ENCODE measurements at regions not wholly inside any gene's neighbourhood (a gene's known extent, or its start where the extent isn't known, plus 50 kb on each side); places are given as distances from the start of the nearest gene placed in this dataset.

GRCh38 chr13:76086729-76087128, 450.6 kb downstream of the LMO7 start:
- Histone ChIP-seq H3K79me2 (ENCODE audit: control insufficient read depth in 1 of 2, insufficient read depth in 2 of 2, low read length in 2 of 2) (no peaks in the 10 kb centered on the region), H2BK120ac (replicated peaks; ENCODE audit: low read depth, low read length) (no peak overlapping the region), H3K18ac (ENCODE audit: extremely low read depth, low read length) (no peak overlapping the region), H2BK12ac (ENCODE audit: low read depth, low read length) (no peak overlapping the region), H2AK5ac (ENCODE audit: low read depth, low read length) (no peak overlapping the region), H3K4me2 (ENCODE audit: insufficient read depth in 1 of 2, low read depth in 2 of 2, low read length in 2 of 2) (no peak overlapping the region), H3K4ac (replicated peaks; ENCODE audit: insufficient read length, low read depth, low read length) (no peak overlapping the region), H3K56ac (replicated peaks; ENCODE audit: insufficient read length, low read depth, low read length) (no peak overlapping the region), H3K36me3 (ENCODE audit: control insufficient read depth in 2 of 4, insufficient read depth in 4 of 4, low read length in 3 of 4) (no peaks in the 10 kb centered on the region), H2BK20ac (ENCODE audit: low read length) (no peak overlapping the region), H3K23me2 (ENCODE audit: low read depth, low read length) (no peaks in the 10 kb centered on the region), H3K23ac (ENCODE audit: insufficient read length) (no peak overlapping the region), H4K91ac (replicated peaks; ENCODE audit: insufficient read length, low read length) (no peak overlapping the region), H3K9ac (replicated peaks in 1 of 4; ENCODE audit: extremely low read depth in 1 of 4, low read depth in 3 of 4, low read length in 3 of 4) (no peak overlapping the region), H4K20me1 (replicated peaks in 1 of 2; ENCODE audit: control insufficient read depth in 1 of 2, insufficient read depth in 2 of 2, low read length in 2 of 2) (no peaks in the 10 kb centered on the region), H4K8ac (ENCODE audit: extremely low read depth, insufficient read depth, low read length) (no peak overlapping the region), H3K4me3 (ENCODE audit: extremely low read depth in 1 of 4, insufficient read depth in 2 of 4, low read depth in 3 of 4, low read length in 4 of 4) (no peak overlapping the region), H2BK5ac (ENCODE audit: low read depth, low read length) (no peak overlapping the region), H2BK15ac (ENCODE audit: low read length) (no peak overlapping the region), H2AFZ (ENCODE audit: low read length) (no peak overlapping the region), H4K5ac (ENCODE audit: insufficient read length, low read depth, low read length) (no peak overlapping the region), H3K9me3 (ENCODE audit: insufficient read depth in 2 of 2, low read depth in 1 of 2, low read length in 1 of 2) (peaks cover 11 to 19% of the 10 kb centered on the region in 2 experiments), H3K79me1 (ENCODE audit: low read depth, low read length) (no peaks in the 10 kb centered on the region), H3K27me3 (replicated peaks in 1 of 4; ENCODE audit: control insufficient read depth in 3 of 4, extremely low read depth in 1 of 4, insufficient read depth in 3 of 4, low read length in 3 of 4) (no peaks in the 10 kb centered on the region), H3K4me1 (replicated peaks in 1 of 4; ENCODE audit: control insufficient read depth in 3 of 4, insufficient read depth in 4 of 4, low read length in 3 of 4) (no peaks in the 10 kb centered on the region), H3K27ac (ENCODE audit: low read depth, low read length) (no peak overlapping the region), H3K14ac (ENCODE audit: insufficient read length) (no peak overlapping the region)
- DNase-seq (ENCODE audit: low read depth in 1 of 2, low spot score in 2 of 2): no peak
- CTCF ChIA-PET (ENCODE audit: partially characterized antibody): no interaction called here
- no peak for FAIRE-seq
- POLR2A ChIA-PET (ENCODE audit: partially characterized antibody): no interaction called here
- WGBS, 2 experiments (ENCODE audit: extremely low coverage in 1 of 2, insufficient coverage in 1 of 2, insufficient read length in 1 of 2, insufficient replicate concordance in 2 of 2, low coverage in 1 of 2, low lambda C conversion rate in 2 of 2, missing lambda C conversion rate in 1 of 2): 70% methylated on average over 1 of the region's 1 CpG; no CpG with 5 or more reads in 1 of the 2 experiments
- no peak for TF ChIP-seq EZH2 (IDR thresholded peaks at IDR 0.05; ENCODE audit: low read depth, low read length, severe bottlenecking)
- TF ChIP-seq POU5F1 (IDR thresholded peaks at IDR 0.05; ENCODE audit: low read depth, low read length): no peak
- TF ChIP-seq CTBP2 (IDR thresholded peaks at IDR 0.05; ENCODE audit: borderline replicate concordance, insufficient read depth, insufficient read length, low read length): no peak
- TF ChIP-seq CBX5 (IDR thresholded peaks at IDR 0.05; ENCODE audit: low read depth, low read length): 0 out of 2 replicates have a peak, but pooled peaks have one; percentile 88

Measured in H1 (cell line).